ENCODE measurements at regions not wholly inside any gene's neighbourhood (a gene's known extent, or its start where the extent isn't known, plus 50 kb on each side); places are given as distances from the start of the nearest gene placed in this dataset.

DNA sequence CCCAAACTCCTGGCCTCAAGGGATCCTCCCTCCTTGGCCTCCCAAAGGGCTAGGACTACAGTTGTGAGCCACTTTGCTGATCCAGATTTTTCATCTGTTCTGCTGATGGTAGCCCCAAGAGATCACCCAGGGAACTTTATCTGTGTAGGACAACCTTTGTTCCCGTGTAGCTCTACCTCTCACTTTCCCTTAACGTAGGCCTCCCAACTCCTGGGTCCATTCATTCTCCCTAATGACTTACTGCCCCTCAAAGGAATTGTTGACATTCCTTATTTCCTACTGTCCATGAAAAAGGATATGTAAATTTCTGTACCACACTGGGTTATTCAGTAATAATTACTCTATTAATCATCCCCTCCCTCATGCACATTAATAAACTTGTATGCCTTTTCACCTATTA lies 51.0 kb upstream of the PHF24 start:
- no peak overlapping the region for H3K4me3 ChIP-seq (ENCODE audit: low read depth, low read length, poor library complexity, severe bottlenecking)
- H3K9ac ChIP-seq (ENCODE audit: low read length), result no peak overlapping the region
- no peak overlapping the region for H3K4me2 ChIP-seq (ENCODE audit: low read length)
- H3F3A ChIP-seq (ENCODE audit: insufficient read depth, low read length), result no peaks in the 10 kb centered on the region
- H3K27me3 ChIP-seq (ENCODE audit: insufficient read depth, low read length), result no peaks in the 10 kb centered on the region
- no peak for TF ChIP-seq EZH2 (IDR thresholded peaks at IDR 0.05; ENCODE audit: borderline replicate concordance, low read length)
- TF ChIP-seq, protein P1, sequence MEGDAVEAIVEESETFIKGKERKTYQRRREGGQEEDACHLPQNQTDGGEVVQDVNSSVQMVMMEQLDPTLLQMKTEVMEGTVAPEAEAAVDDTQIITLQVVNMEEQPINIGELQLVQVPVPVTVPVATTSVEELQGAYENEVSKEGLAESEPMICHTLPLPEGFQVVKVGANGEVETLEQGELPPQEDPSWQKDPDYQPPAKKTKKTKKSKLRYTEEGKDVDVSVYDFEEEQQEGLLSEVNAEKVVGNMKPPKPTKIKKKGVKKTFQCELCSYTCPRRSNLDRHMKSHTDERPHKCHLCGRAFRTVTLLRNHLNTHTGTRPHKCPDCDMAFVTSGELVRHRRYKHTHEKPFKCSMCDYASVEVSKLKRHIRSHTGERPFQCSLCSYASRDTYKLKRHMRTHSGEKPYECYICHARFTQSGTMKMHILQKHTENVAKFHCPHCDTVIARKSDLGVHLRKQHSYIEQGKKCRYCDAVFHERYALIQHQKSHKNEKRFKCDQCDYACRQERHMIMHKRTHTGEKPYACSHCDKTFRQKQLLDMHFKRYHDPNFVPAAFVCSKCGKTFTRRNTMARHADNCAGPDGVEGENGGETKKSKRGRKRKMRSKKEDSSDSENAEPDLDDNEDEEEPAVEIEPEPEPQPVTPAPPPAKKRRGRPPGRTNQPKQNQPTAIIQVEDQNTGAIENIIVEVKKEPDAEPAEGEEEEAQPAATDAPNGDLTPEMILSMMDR (IDR thresholded peaks at IDR 0.05; ENCODE audit: low read length), result no peak
- no peaks in the 10 kb centered on the region for H4K20me1 ChIP-seq (ENCODE audit: insufficient read depth, low read length)
- no peaks in the 10 kb centered on the region for H3K9me3 ChIP-seq (ENCODE audit: low read length)
- no peaks in the 10 kb centered on the region for H3K4me1 ChIP-seq (ENCODE audit: insufficient read depth, low read length, severe bottlenecking)
- no peaks in the 10 kb centered on the region for H3K9me2 ChIP-seq (ENCODE audit: low read depth, low read length)
- no peaks in the 10 kb centered on the region for H3K79me2 ChIP-seq (ENCODE audit: insufficient read depth, low read length)
- no peak overlapping the region for H2AFZ ChIP-seq (ENCODE audit: low read length)
- H3K27ac ChIP-seq (ENCODE audit: low read depth, low read length, poor library complexity, severe bottlenecking), result no peak overlapping the region
- no peaks in the 10 kb centered on the region for H3K36me3 ChIP-seq (ENCODE audit: insufficient read depth, low read length)

DNA sequence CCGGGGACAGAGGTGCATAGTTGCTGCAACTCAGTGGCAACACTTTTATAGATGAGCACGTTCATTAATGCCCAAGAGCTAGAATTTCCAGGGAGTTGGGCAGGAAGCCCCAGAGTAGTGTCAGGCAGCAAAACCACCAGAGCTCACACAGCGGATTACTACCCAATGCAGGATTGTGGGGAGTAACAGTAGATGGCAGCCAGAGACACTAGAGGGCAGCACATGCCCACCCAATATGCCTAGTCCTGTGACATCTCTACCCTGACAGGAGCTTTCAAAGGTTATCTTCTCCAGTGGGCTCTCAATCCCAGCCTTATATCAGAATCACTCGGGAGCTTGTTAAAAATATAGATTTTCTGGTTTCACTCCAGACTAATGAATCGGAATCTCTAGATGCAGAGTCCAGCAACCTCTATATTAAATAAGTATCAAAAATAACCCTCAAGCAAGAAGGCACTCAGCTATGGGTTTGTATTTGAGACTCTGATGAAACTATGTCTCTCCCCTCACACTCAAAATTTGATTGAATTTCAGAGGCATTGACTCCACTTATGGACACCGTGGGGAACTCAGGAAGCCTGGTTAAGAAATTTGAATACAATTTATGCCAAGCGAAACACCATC lies 58.4 kb upstream of the PHF24 start:
- Histone ChIP-seq H3K9me3 (ENCODE audit: low read length) (no peaks in the 10 kb centered on the region), H3K4me3 (ENCODE audit: low read depth, low read length, poor library complexity, severe bottlenecking) (no peak overlapping the region), H2AFZ (ENCODE audit: low read length) (no peak overlapping the region), H3K27ac (ENCODE audit: low read depth, low read length, poor library complexity, severe bottlenecking) (no peak overlapping the region), H3K27me3 (ENCODE audit: insufficient read depth, low read length) (no peaks in the 10 kb centered on the region), H3K79me2 (ENCODE audit: insufficient read depth, low read length) (no peaks in the 10 kb centered on the region), H3F3A (ENCODE audit: insufficient read depth, low read length) (no peaks in the 10 kb centered on the region), H3K9me2 (ENCODE audit: low read depth, low read length) (no peaks in the 10 kb centered on the region), H3K36me3 (ENCODE audit: insufficient read depth, low read length) (no peaks in the 10 kb centered on the region), H3K4me1 (ENCODE audit: insufficient read depth, low read length, severe bottlenecking) (no peaks in the 10 kb centered on the region), H4K20me1 (ENCODE audit: insufficient read depth, low read length) (no peaks in the 10 kb centered on the region), H3K9ac (ENCODE audit: low read length) (no peak overlapping the region), H3K4me2 (ENCODE audit: low read length) (no peak overlapping the region)
- TF ChIP-seq EZH2 (IDR thresholded peaks at IDR 0.05; ENCODE audit: borderline replicate concordance, low read length), result no peak
- TF ChIP-seq, protein P1 (IDR thresholded peaks at IDR 0.05; ENCODE audit: low read length), result peak; percentile 78

DNA sequence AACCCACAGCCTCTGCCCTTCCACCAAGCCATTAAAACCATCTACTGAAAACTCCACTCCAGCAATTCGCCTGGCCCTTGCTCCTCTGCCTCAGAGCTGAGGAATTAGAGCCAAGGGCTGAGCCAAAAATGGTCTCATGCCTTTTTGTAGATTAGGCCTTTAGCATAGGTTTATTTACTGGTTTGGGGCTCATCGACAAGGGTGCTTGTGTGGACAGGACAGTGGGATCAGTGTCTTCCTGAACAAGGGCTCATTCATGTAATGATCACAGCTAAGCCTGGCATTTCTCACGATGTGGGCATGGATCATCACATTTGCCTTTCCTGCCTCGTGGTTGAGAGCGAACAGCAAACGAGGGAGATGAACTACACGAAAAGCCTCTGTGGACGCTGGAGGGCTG lies 59.2 kb upstream of the PHF24 start:
- H2AFZ ChIP-seq (ENCODE audit: low read length), result no peak overlapping the region
- no peaks in the 10 kb centered on the region for H3K9me2 ChIP-seq (ENCODE audit: low read depth, low read length)
- no peaks in the 10 kb centered on the region for H4K20me1 ChIP-seq (ENCODE audit: insufficient read depth, low read length)
- H3K4me2 ChIP-seq (ENCODE audit: low read length), result no peak overlapping the region
- no peaks in the 10 kb centered on the region for H3F3A ChIP-seq (ENCODE audit: insufficient read depth, low read length)
- no peaks in the 10 kb centered on the region for H3K79me2 ChIP-seq (ENCODE audit: insufficient read depth, low read length)
- no peaks in the 10 kb centered on the region for H3K36me3 ChIP-seq (ENCODE audit: insufficient read depth, low read length)
- no peak overlapping the region for H3K27ac ChIP-seq (ENCODE audit: low read depth, low read length, poor library complexity, severe bottlenecking)
- no peak for TF ChIP-seq EZH2 (IDR thresholded peaks at IDR 0.05; ENCODE audit: borderline replicate concordance, low read length)
- TF ChIP-seq, protein P1 (IDR thresholded peaks at IDR 0.05; ENCODE audit: low read length), result no peak
- H3K4me3 ChIP-seq (ENCODE audit: low read depth, low read length, poor library complexity, severe bottlenecking), result no peak overlapping the region
- H3K27me3 ChIP-seq (ENCODE audit: insufficient read depth, low read length), result no peaks in the 10 kb centered on the region
- H3K9ac ChIP-seq (ENCODE audit: low read length), result no peak overlapping the region
- H3K4me1 ChIP-seq (ENCODE audit: insufficient read depth, low read length, severe bottlenecking), result no peaks in the 10 kb centered on the region
- no peaks in the 10 kb centered on the region for H3K9me3 ChIP-seq (ENCODE audit: low read length)
